Left lobe of liver (tissue), 2 donors: ENCODE measurements at regions not wholly inside any gene's neighbourhood (a gene's known extent, or its start where the extent isn't known, plus 50 kb on each side); places are given as distances from the start of the nearest gene placed in this dataset.

Experiments
- ATAC-seq: fragments of 200-7000 bp; cut with Tn5 transposase; one replicate; pipeline ENCODE4 v1.9.1; 2020; ENCODE audit warnings: mild to moderate bottlenecking, moderate library complexity
- DNase-seq: peaks from one replicate; pipeline ENCODE4 v3.0.0-alpha.2; 2020; ENCODE audit warnings: low spot score
- donor health status: DM: no; HTN: no; CAD: no; lungs with moderate emphysema.
- donor health status: DM: no; HTN: yes; CAD: no.

DNA sequence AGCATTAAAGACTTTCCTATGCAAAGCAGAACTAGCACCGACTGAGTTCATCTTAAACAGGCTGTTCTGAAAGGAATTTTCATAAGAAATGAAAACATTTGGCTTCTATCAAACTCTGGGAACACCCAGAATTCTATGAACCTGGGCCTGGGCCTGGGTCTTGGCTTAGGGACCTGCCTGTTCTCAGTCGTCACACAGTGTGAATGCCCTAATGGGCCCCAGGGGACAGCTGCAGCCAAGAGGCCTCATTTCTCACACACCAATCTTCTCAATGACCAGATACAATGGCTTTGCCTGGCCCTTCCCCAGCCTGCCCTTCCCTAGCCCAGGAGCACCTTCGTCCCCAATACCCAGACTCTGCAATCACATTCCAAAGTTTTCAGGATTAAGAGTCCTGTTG lies 234.9 kb upstream of the ARHGAP20 start:
- DNase-seq (no peak), ATAC-seq (no peak)

GRCh38 chr11:110939471-110939870 lies 227.2 kb upstream of the ARHGAP20 start:
- no peak for ATAC-seq
- no peak for DNase-seq

- DNase-seq (no peak), ATAC-seq (no peak)
Measured at GRCh38 chr11:110935018-110935640, 222.9 kb upstream of the ARHGAP20 start.

DNA sequence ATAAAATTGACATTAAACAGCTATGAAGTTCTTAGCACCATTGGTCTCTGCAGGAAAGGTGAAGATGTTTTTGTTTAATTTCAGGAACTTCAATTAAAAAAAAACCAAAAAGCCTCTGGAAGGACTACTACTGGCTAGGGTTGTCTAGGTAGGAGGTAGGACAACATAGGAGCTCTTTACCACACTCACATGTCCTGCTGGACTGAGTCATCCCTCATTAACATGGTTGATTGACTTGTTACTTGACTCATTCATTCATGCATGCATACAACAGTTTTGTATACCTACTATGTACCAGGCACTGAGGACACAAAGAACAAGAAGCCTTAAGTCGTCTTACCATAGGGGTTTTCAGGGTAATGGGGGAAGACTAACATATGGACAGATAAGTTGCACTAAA lies 216.9 kb upstream of the ARHGAP20 start:
- no peak for ATAC-seq

GRCh38 chr11:110928391-110928790 lies 216.2 kb upstream of the ARHGAP20 start:
- ATAC-seq (no peak), DNase-seq (no peak)

More for the DNA sequence above, 216.9 kb upstream of the ARHGAP20 start:
- no peak for DNase-seq

- no peak for DNase-seq
- peak; percentile 42 for ATAC-seq
Measured at GRCh38 chr11:110921742-110922521, 209.7 kb upstream of the ARHGAP20 start.

DNA sequence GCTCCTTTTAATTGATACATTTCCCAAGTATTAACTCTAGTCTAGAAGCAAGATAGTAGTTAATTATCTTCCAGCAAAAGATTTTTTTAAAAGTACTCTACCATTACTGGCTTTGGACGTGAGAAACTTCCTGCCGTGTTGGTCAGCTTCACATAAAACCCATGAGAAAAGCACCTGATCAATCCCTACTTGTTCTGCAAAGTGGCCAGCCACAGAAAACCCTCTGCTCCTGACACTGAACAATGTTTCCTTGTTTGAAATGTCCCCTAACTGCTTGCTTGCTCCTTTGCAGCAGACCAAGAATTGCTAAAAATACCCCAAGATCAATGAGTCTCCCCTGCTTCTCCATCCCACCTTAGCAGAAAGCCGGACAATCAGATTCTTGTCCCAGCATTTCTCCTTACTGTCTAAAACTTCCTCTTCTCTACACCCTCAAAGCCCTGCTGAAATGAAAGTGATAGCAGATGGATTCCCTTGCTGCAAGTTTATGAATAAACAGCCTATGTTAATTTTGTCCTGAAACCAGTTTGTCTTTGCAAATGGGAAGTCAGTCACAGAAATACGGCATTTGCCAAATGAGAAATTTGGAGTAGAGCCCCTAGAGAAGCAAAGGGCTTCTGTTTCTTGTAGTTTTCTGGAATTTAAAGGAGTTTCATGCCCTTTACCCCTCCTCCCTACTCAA lies 207.1 kb upstream of the ARHGAP20 start:
- no peak for DNase-seq
- no peak for ATAC-seq

- ATAC-seq (no peak), DNase-seq (no peak)
Measured at GRCh38 chr11:110918351-110918750, 206.1 kb upstream of the ARHGAP20 start.

DNA sequence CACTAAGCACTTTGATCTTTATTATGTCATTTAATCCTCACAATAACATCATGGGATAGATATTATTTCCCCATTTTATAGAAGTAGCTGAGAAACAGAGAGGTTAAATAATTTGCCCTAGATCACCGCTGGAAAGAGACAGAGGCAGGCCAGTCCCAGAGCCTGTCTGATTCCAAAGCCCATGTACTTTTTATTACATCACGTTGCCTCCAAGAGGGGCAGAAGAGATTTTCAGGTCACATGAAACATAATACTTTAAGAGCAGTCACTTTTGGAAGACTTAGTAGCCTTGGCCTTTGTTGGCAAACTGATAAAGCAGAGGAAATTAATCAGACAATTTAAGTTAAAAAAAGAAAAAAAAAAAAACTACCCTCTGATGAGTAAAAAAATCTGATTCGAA lies 200.2 kb upstream of the ARHGAP20 start:
- DNase-seq (no peak), ATAC-seq (no peak)

- ATAC-seq (no peak), DNase-seq (no peak)
Measured at GRCh38 chr11:110910384-110910783, 198.1 kb upstream of the ARHGAP20 start.

- DNase-seq: no peak
- no peak for ATAC-seq
Measured at GRCh38 chr11:110909336-110909735, 197.1 kb upstream of the ARHGAP20 start.

- DNase-seq: no peak
- no peak for ATAC-seq
Measured at GRCh38 chr11:110908401-110909105, 196.3 kb upstream of the ARHGAP20 start.

DNA sequence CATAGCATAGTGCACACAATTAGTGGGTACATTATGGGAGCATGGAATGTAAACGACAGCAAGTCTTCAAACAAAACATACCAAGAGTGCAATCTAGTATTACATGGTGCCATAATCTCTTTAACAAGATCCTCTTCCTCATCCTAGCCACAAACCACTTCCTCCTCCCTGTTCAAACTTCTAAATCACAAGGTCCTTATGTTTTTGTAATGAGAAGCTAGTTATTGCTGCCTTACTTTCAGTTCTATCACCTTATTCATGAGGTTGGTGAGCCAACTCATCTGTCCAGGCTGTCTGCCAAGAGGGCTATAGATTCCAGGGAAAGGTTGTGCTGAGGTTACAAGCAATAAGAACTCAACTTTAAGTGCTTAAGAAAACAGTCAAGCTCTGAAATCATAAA lies 195.4 kb upstream of the ARHGAP20 start:
- DNase-seq (no peak), ATAC-seq (no peak)

DNA sequence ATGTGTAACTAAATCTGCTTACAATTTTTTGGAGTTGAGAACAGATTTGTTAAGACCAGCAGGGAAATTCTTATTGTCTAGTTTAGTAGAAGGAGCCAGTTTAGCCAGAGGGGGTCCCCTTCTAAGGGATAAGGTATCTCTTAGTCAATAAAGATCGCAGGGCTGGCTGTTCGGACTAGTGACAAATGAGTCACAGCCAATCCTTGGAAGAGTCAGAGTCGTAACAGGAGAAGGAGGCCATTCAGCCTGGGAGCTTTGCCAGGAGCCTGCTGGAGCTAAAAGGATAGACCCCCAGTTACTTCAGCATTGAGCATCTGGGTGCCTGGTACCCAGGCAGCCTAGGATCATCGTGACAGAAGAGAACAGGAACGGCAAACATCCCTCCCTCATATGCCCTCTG lies 191.6 kb upstream of the ARHGAP20 start:
- ATAC-seq: no peak
- no peak for DNase-seq

GRCh38 chr11:110903378-110903777 lies 191.1 kb upstream of the ARHGAP20 start:
- DNase-seq (no peak), ATAC-seq (no peak)

DNA sequence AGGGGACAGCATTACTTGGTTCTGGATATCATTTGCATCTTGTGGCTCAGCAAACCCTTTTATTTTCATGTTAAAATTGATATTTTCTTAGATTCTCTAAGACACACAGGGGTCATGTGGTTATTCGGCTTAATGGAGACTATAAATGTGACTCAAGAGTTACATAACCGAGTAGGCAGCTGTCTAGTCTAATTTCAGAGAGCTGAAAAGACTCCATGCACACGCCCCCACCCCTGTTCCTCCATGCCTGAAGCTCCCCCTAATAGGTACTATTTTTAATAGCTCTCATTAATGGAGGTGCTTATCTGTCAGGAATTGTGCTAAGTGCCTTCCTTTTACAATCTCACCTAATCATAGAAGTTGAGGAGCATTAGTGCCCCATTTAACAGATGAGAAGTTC lies 189.2 kb upstream of the ARHGAP20 start:
- DNase-seq (no peak), ATAC-seq (no peak)

DNA sequence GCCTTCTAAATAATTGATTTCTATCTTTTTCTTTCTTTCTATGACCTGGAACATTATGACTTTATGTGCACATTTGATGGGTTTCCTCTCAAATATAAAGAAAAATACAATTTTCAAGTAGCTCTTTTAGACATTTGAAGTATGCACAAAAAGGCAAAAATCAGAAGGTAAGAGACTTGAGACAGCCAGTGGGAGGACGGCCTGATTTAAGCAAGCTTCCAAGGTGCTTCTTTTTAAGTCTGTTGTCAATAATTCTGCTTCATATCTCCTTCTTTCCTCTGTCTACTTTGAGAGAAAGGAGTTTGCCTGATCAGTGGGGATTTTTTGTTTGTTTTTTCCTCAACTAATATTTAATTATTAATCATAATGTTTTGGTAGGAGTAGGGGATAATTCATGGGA lies 188.2 kb upstream of the ARHGAP20 start:
- ATAC-seq (no peak), DNase-seq (no peak)

DNA sequence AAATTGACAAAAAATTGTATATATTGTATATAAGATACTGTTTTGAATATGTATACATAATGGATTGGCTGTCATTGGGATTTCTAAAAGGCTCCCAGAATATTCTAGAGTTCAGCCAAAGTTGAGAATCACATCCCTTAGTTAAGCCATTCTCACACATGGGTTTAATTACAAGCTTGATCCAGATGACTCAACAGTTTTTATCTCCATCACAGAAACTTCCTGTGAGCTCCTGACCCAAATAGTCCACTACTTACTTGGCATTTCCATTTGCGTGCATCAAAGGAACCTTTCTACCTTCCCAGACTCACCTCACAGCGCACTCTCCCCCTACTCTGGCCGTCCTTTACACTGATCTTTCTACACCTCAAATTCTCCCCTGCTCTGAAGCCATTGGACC lies 184.8 kb upstream of the ARHGAP20 start:
- no peak for ATAC-seq
- DNase-seq: no peak

GRCh38 chr11:110896358-110896757 lies 184.1 kb upstream of the ARHGAP20 start:
- DNase-seq: no peak
- ATAC-seq: no peak

DNA sequence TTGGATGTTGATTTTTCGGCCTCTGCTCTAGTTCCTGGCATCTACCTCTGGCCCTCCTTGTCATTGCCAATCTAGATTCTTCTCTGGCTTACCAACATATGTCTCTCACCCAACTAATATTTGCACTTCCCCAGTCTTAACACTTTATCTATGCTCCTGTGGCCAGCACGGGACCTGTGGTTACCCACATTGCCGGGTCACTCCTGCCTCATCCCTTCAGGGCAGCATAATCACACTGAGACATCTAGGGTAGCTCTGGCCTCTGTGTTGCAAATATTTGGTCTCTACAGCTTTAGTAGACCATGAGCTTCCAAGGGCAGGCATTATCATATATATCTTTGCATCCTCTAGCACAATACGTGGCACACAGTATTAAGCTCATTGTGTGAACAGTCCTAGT lies 182.0 kb upstream of the ARHGAP20 start:
- DNase-seq: no peak
- ATAC-seq: no peak

- no peak for DNase-seq
- ATAC-seq: no peak
Measured at GRCh38 chr11:110892741-110893285, 180.6 kb upstream of the ARHGAP20 start.
